ENCODE measurements at regions not wholly inside any gene's neighbourhood (a gene's known extent, or its start where the extent isn't known, plus 50 kb on each side); places are given as distances from the start of the nearest gene placed in this dataset.

DNA sequence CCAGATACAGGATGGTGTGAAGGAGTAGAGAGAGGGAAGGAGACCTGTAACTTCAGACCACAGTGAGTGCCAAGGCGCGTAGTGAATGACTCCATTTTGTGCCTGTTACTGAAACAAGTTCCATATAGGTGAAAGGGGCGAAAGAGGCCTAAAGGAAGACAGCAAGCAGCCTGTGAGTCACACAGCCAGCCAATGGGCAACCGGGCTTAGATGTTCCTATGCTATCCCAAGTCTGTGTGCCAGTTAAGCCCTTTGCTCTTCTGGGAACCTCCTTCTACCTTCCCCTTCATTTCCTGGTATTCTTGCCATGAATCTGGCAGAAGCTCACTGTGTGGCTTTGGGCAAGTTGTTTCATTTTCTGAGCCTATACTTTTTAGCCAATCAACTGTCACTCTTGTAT is 161.8 kb upstream of the LDB2 start:
- H3K9me3 Mint-ChIP-seq = no peaks in the 10 kb centered on the region
- no peaks in the 10 kb centered on the region for H3K27me3 Mint-ChIP-seq (ENCODE audit: insufficient read depth, low read depth, poor library complexity)
- H3K27ac Mint-ChIP-seq = no peak overlapping the region
- Histone ChIP-seq H3K4me2 (no peak overlapping the region), H3K4me1 (ENCODE audit: insufficient read depth) (no peaks in the 10 kb centered on the region), H4K20me1 (replicated peaks; ENCODE audit: insufficient read depth) (no peaks in the 10 kb centered on the region), H3K36me3 (ENCODE audit: insufficient read depth) (no peaks in the 10 kb centered on the region), H3K4me3 (no peak overlapping the region), H2AFZ (peak overlapping the region; percentile 87; the same call in 1 of the 2 replicates), H3K79me2 (replicated peaks; ENCODE audit: insufficient read depth) (no peaks in the 10 kb centered on the region), H3K9me2 (ENCODE audit: insufficient read depth) (peaks cover 16% of the 10 kb centered on the region; the same call in 1 of the 2 replicates), H3K27me3 (ENCODE audit: insufficient read depth) (no peaks in the 10 kb centered on the region), H3K27ac (ENCODE audit: low read depth) (no peak overlapping the region), H3F3A (replicated peaks; ENCODE audit: low read depth) (no peaks in the 10 kb centered on the region)
- ATAC-seq (no peak), DNase-seq (ENCODE audit: low spot score) (no peak)
- peaks cover 3% of the 10 kb centered on the region; the same call in 2 of the 3 replicates for H3K4me1 Mint-ChIP-seq
- no peaks in the 10 kb centered on the region for H3K36me3 Mint-ChIP-seq (ENCODE audit: low read depth)
- no peak overlapping the region for H3K4me3 Mint-ChIP-seq
- TF ChIP-seq EZH2 (IDR thresholded peaks at IDR 0.05; ENCODE audit: low read depth, unreplicated experiment) (no peak), JUNB (IDR thresholded peaks at IDR 0.05; ENCODE audit: unreplicated experiment) (no peak), POLR2AphosphoS5 (IDR thresholded peaks at IDR 0.05; ENCODE audit: low read depth) (no peak), CREB1 (CRISPR knock-in tag; IDR thresholded peaks at IDR 0.05; ENCODE audit: low read depth) (no peak), ZNF462 (CRISPR knock-in tag; IDR thresholded peaks at IDR 0.05) (no peak), EZH2phosphoT487 (IDR thresholded peaks at IDR 0.05; ENCODE audit: unreplicated experiment) (no peak), NANOG (IDR thresholded peaks at IDR 0.05; ENCODE audit: borderline replicate concordance) (no peak), STAT1 (IDR thresholded peaks at IDR 0.05; ENCODE audit: unreplicated experiment) (no peak), ZNF331 (CRISPR knock-in tag; IDR thresholded peaks at IDR 0.05; ENCODE audit: low read depth) (no peak), ZNF114 (CRISPR knock-in tag; IDR thresholded peaks at IDR 0.05) (no peak)
- TF ChIP-seq, protein P1, sequence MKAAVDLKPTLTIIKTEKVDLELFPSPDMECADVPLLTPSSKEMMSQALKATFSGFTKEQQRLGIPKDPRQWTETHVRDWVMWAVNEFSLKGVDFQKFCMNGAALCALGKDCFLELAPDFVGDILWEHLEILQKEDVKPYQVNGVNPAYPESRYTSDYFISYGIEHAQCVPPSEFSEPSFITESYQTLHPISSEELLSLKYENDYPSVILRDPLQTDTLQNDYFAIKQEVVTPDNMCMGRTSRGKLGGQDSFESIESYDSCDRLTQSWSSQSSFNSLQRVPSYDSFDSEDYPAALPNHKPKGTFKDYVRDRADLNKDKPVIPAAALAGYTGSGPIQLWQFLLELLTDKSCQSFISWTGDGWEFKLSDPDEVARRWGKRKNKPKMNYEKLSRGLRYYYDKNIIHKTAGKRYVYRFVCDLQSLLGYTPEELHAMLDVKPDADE (IDR thresholded peaks at IDR 0.05) = no peak
- TF ChIP-seq, protein P2, sequence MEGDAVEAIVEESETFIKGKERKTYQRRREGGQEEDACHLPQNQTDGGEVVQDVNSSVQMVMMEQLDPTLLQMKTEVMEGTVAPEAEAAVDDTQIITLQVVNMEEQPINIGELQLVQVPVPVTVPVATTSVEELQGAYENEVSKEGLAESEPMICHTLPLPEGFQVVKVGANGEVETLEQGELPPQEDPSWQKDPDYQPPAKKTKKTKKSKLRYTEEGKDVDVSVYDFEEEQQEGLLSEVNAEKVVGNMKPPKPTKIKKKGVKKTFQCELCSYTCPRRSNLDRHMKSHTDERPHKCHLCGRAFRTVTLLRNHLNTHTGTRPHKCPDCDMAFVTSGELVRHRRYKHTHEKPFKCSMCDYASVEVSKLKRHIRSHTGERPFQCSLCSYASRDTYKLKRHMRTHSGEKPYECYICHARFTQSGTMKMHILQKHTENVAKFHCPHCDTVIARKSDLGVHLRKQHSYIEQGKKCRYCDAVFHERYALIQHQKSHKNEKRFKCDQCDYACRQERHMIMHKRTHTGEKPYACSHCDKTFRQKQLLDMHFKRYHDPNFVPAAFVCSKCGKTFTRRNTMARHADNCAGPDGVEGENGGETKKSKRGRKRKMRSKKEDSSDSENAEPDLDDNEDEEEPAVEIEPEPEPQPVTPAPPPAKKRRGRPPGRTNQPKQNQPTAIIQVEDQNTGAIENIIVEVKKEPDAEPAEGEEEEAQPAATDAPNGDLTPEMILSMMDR (conservative IDR thresholded peaks at IDR 0.05; ENCODE audit: low read depth in 2 of 2) = no peak
- TF ChIP-seq, protein P3, sequence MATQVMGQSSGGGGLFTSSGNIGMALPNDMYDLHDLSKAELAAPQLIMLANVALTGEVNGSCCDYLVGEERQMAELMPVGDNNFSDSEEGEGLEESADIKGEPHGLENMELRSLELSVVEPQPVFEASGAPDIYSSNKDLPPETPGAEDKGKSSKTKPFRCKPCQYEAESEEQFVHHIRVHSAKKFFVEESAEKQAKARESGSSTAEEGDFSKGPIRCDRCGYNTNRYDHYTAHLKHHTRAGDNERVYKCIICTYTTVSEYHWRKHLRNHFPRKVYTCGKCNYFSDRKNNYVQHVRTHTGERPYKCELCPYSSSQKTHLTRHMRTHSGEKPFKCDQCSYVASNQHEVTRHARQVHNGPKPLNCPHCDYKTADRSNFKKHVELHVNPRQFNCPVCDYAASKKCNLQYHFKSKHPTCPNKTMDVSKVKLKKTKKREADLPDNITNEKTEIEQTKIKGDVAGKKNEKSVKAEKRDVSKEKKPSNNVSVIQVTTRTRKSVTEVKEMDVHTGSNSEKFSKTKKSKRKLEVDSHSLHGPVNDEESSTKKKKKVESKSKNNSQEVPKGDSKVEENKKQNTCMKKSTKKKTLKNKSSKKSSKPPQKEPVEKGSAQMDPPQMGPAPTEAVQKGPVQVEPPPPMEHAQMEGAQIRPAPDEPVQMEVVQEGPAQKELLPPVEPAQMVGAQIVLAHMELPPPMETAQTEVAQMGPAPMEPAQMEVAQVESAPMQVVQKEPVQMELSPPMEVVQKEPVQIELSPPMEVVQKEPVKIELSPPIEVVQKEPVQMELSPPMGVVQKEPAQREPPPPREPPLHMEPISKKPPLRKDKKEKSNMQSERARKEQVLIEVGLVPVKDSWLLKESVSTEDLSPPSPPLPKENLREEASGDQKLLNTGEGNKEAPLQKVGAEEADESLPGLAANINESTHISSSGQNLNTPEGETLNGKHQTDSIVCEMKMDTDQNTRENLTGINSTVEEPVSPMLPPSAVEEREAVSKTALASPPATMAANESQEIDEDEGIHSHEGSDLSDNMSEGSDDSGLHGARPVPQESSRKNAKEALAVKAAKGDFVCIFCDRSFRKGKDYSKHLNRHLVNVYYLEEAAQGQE (IDR thresholded peaks at IDR 0.05; ENCODE audit: unreplicated experiment) = no peak

All from GM23338 (cell line).